Neuronal stem cell (in vitro differentiated cells): ENCODE measurements at regions not wholly inside any gene's neighbourhood (a gene's known extent, or its start where the extent isn't known, plus 50 kb on each side); places are given as distances from the start of the nearest gene placed in this dataset.
"Not testable (repeated sequence)": the region's sequence is repeated elsewhere in the genome, so short reads cannot be mapped to it uniquely, and the experiment has no call there.

Source experiments
- DNase-seq: peaks from one replicate; pipeline ENCODE4 v3.0.0-alpha.2; 2013; ENCODE audit warnings: low spot score
- H2AFZ ChIP-seq: one replicate; pipeline ENCODE4 v1.6.1; 2013; ENCODE audit warnings: mild to moderate bottlenecking, low read length, inconsistent platforms
- H2AK5ac ChIP-seq: 2 replicates; pipeline ENCODE4 v1.6.1; 2013; ENCODE audit warnings: low read depth, mild to moderate bottlenecking, inconsistent platforms, low read length, moderate library complexity, mixed read lengths
- H2BK120ac ChIP-seq: 2 replicates; pipeline ENCODE4 v1.6.1; 2013; ENCODE audit warnings: low read depth, mild to moderate bottlenecking, inconsistent platforms, low read length, moderate library complexity, mixed read lengths
- H2BK12ac ChIP-seq: one replicate; pipeline ENCODE4 v1.6.1; 2013; ENCODE audit warnings: low read length, inconsistent platforms
- H2BK15ac ChIP-seq: 2 replicates; pipeline ENCODE4 v1.6.1; 2013; ENCODE audit warnings: mild to moderate bottlenecking, low read length, inconsistent platforms, mixed read lengths
- H2BK5ac ChIP-seq: one replicate; pipeline ENCODE4 v1.6.1; 2013; ENCODE audit warnings: inconsistent platforms, mild to moderate bottlenecking, low read length, moderate library complexity
- H3K14ac ChIP-seq: one replicate; pipeline ENCODE4 v1.6.1; 2013; ENCODE audit warnings: low read length, inconsistent platforms
- H3K18ac ChIP-seq: 2 replicates; pipeline ENCODE4 v1.6.1; 2013; ENCODE audit warnings: low read length, inconsistent platforms
- H3K23ac ChIP-seq: 2 replicates; pipeline ENCODE4 v1.6.1; 2013; ENCODE audit warnings: low read depth, mild to moderate bottlenecking, mixed read lengths, low read length, inconsistent platforms; ENCODE audit not compliant: poor library complexity
- H3K27ac ChIP-seq: replicated peaks from 3 replicates; pipeline ENCODE4 v1.5.1; 2013; ENCODE audit warnings: low read length, inconsistent platforms
- H3K27me3 ChIP-seq, 3 experiments: 2 replicates each; pipeline ENCODE4 v1.6.1; 2013; ENCODE audit warnings: low read length in 3 of 3, mild to moderate bottlenecking in 2 of 3, inconsistent platforms in 1 of 3, low read depth in 1 of 3, mixed read lengths in 1 of 3, moderate library complexity in 1 of 3; ENCODE audit not compliant: control insufficient read depth in 3 of 3, insufficient read depth in 3 of 3
- H3K36me3 ChIP-seq, 2 donors: replicated peaks in 1 of 2; 2 replicates each; pipeline ENCODE4 v1.6.1; 2013; ENCODE audit warnings: low read length in 2 of 2; ENCODE audit not compliant: control insufficient read depth in 2 of 2, insufficient read depth in 2 of 2
- H3K4ac ChIP-seq: 2 replicates; pipeline ENCODE4 v1.6.1; 2013; ENCODE audit warnings: inconsistent platforms, mild to moderate bottlenecking, low read length, moderate library complexity
- H3K4me1 ChIP-seq, 2 donors: 1 replicate in 1 of 2; 2 replicates in 1 of 2; pipeline ENCODE4 v1.6.1; 2013; ENCODE audit warnings: low read length in 2 of 2, low read depth in 1 of 2; ENCODE audit not compliant: control insufficient read depth in 2 of 2, insufficient read depth in 1 of 2
- H3K4me2 ChIP-seq: one replicate; pipeline ENCODE4 v1.6.1; 2013; ENCODE audit warnings: mild to moderate bottlenecking, low read length, inconsistent platforms; ENCODE audit not compliant: insufficient read depth, poor library complexity, severe bottlenecking
- H3K4me3 ChIP-seq, 2 donors: 2 replicates each; pipeline ENCODE4 v1.5.1; 2013; ENCODE audit warnings: low read length in 2 of 2, mild to moderate bottlenecking in 2 of 2, inconsistent platforms in 1 of 2, moderate library complexity in 1 of 2
- H3K79me1 ChIP-seq: one replicate; pipeline ENCODE4 v1.6.1; 2013; ENCODE audit warnings: low read depth, mild to moderate bottlenecking, inconsistent platforms, low read length, moderate library complexity
- H3K9ac ChIP-seq: one replicate; pipeline ENCODE4 v1.6.1; 2013; ENCODE audit warnings: mild to moderate bottlenecking, low read depth, low read length, inconsistent platforms; ENCODE audit not compliant: poor library complexity
- H3K9me3 ChIP-seq, 2 donors: replicated peaks in 1 of 2; 2 replicates each; pipeline versions ENCODE3 to v1.6.1; 2013; ENCODE audit warnings: low read length in 2 of 2, mild to moderate bottlenecking in 2 of 2, inconsistent platforms in 1 of 2, low read depth in 1 of 2, mixed read lengths in 1 of 2, moderate library complexity in 1 of 2; ENCODE audit not compliant: control insufficient read depth in 2 of 2, insufficient read depth in 1 of 2
- H4K8ac ChIP-seq: one replicate; pipeline ENCODE4 v1.6.1; 2013; ENCODE audit warnings: low read depth, mild to moderate bottlenecking, inconsistent platforms, low read length, moderate library complexity
- H4K91ac ChIP-seq: one replicate; pipeline ENCODE4 v1.6.1; 2013; ENCODE audit warnings: low read length, low read depth, mild to moderate bottlenecking, inconsistent platforms; ENCODE audit not compliant: poor library complexity
- WGBS, 2 donors: extraction: QIAGEN DNeasy Blood & Tissue Kit; methylation state at CpG; one replicate each; pipeline ENCODE4 v1.1.7; 2013; ENCODE audit warnings: missing lambda C conversion rate in 2 of 2, mixed read lengths in 1 of 2; ENCODE audit not compliant: insufficient read length in 2 of 2, insufficient replicate concordance in 1 of 2; ENCODE audit errors: extremely low coverage in 2 of 2; 5-methylcytosine and 5-hydroxymethylcytosine counted together

GRCh38 chr1:238684576-238684975 is 701.8 kb upstream of the CHRM3 start:
- not testable (repeated sequence) for DNase-seq

GRCh38 chr1:238681451-238681850 is 704.9 kb upstream of the CHRM3 start:
- Histone ChIP-seq H3K36me3 (no peaks in the 10 kb centered on the region), H3K4me3 (no peak overlapping the region), H2AFZ (no peak overlapping the region), H3K27ac (no peak overlapping the region), H2BK15ac (no peak overlapping the region), H2AK5ac (no peak overlapping the region), H3K9ac (no peak overlapping the region), H4K91ac (no peak overlapping the region), H3K4me1 (no peaks in the 10 kb centered on the region), H3K79me1 (no peaks in the 10 kb centered on the region), H3K4me2 (no peak overlapping the region), H2BK5ac (no peak overlapping the region), H3K14ac (no peak overlapping the region), H3K23ac (no peak overlapping the region), H2BK120ac (no peak overlapping the region), H2BK12ac (no peak overlapping the region), H3K4ac (no peak overlapping the region), H3K18ac (no peak overlapping the region), H3K27me3 (no peaks in the 10 kb centered on the region), H4K8ac (no peak overlapping the region), H3K9me3 (no peaks in the 10 kb centered on the region)
- DNase-seq = no peak
- WGBS, 2 donors = no CpG with 5 or more reads among the region's 4 CpGs

More at GRCh38 chr1:238684576-238684975, 701.8 kb upstream of the CHRM3 start:
- not testable (repeated sequence) for H3K23ac ChIP-seq, H4K8ac ChIP-seq, H3K4me3 ChIP-seq, H3K36me3 ChIP-seq, H2BK15ac ChIP-seq, H3K14ac ChIP-seq, H3K4ac ChIP-seq, H3K79me1 ChIP-seq, H3K27me3 ChIP-seq, H2AK5ac ChIP-seq, H3K27ac ChIP-seq, H3K4me2 ChIP-seq, H3K9ac ChIP-seq, H2BK120ac ChIP-seq, H2AFZ ChIP-seq, H2BK5ac ChIP-seq, H4K91ac ChIP-seq, H3K9me3 ChIP-seq, H3K4me1 ChIP-seq, H3K18ac ChIP-seq, H2BK12ac ChIP-seq
- no CpG with 5 or more reads among the region's 27 CpGs for WGBS, 2 donors

GRCh38 chr1:238681021-238681420 is 705.3 kb upstream of the CHRM3 start:
- Histone ChIP-seq H2BK15ac (no peak overlapping the region), H3K36me3 (no peaks in the 10 kb centered on the region), H3K4me1 (no peaks in the 10 kb centered on the region), H3K14ac (no peak overlapping the region), H2AK5ac (no peak overlapping the region), H2BK120ac (no peak overlapping the region), H3K4me3 (no peak overlapping the region), H3K27ac (no peak overlapping the region), H3K4ac (no peak overlapping the region), H3K9ac (no peak overlapping the region), H3K23ac (no peak overlapping the region), H3K9me3 (no peaks in the 10 kb centered on the region), H4K91ac (no peak overlapping the region), H3K27me3 (no peaks in the 10 kb centered on the region), H2BK5ac (no peak overlapping the region), H3K18ac (no peak overlapping the region), H3K4me2 (no peak overlapping the region), H2AFZ (no peak overlapping the region), H4K8ac (no peak overlapping the region), H3K79me1 (no peaks in the 10 kb centered on the region), H2BK12ac (no peak overlapping the region)
- DNase-seq = no peak
- WGBS, 2 donors = 100% methylated on average over 1 of the region's 5 CpGs; no CpG with 5 or more reads in 1 of the 2 donors

GRCh38 chr1:238677567-238677966 is 708.8 kb upstream of the CHRM3 start:
- H4K91ac ChIP-seq = no peak overlapping the region
- no peak overlapping the region for H2BK12ac ChIP-seq
- H3K4me1 ChIP-seq = no peaks in the 10 kb centered on the region
- H3K4me2 ChIP-seq = no peak overlapping the region
- no peak overlapping the region for H2BK5ac ChIP-seq
- no peaks in the 10 kb centered on the region for H3K9me3 ChIP-seq
- no peak overlapping the region for H3K4me3 ChIP-seq
- no peak overlapping the region for H2BK120ac ChIP-seq
- H3K18ac ChIP-seq = no peak overlapping the region
- no peak overlapping the region for H2AFZ ChIP-seq
- no peak overlapping the region for H2AK5ac ChIP-seq
- H3K23ac ChIP-seq = no peak overlapping the region
- no peaks in the 10 kb centered on the region for H3K79me1 ChIP-seq
- H3K14ac ChIP-seq = no peak overlapping the region
- H2BK15ac ChIP-seq = no peak overlapping the region
- H3K27me3 ChIP-seq = no peaks in the 10 kb centered on the region
- no peaks in the 10 kb centered on the region for H3K36me3 ChIP-seq
- no peak overlapping the region for H3K27ac ChIP-seq
- H3K9ac ChIP-seq = no peak overlapping the region
- no peak overlapping the region for H4K8ac ChIP-seq
- no peak for DNase-seq
- no peak overlapping the region for H3K4ac ChIP-seq
- WGBS, 2 donors = no CpG with 5 or more reads among the region's 4 CpGs
